Breast epithelium (tissue), 3 donors: ENCODE measurements at regions not wholly inside any gene's neighbourhood (a gene's known extent, or its start where the extent isn't known, plus 50 kb on each side); places are given as distances from the start of the nearest gene placed in this dataset.
"Not testable (repeated sequence)": the region's sequence is repeated elsewhere in the genome, so short reads cannot be mapped to it uniquely, and the experiment has no call there.

Experiments used
- POLR2A ChIP-seq: fragments of 450-650 bp; IDR thresholded peaks from one replicate; pipeline ENCODE4 v1.6.1; 2016; ENCODE audit warnings: antibody characterized with exemption, mild to moderate bottlenecking, moderate library complexity
- TF ChIP-seq, protein P1 (sequence below), 3 donors: fragments of 450-650 bp; IDR thresholded peaks; one replicate each; pipeline ENCODE4 v1.5.1; 2016 to 2017; ENCODE audit warnings: antibody characterized with exemption in 3 of 3, mild to moderate bottlenecking in 3 of 3, moderate library complexity in 3 of 3

DNA sequence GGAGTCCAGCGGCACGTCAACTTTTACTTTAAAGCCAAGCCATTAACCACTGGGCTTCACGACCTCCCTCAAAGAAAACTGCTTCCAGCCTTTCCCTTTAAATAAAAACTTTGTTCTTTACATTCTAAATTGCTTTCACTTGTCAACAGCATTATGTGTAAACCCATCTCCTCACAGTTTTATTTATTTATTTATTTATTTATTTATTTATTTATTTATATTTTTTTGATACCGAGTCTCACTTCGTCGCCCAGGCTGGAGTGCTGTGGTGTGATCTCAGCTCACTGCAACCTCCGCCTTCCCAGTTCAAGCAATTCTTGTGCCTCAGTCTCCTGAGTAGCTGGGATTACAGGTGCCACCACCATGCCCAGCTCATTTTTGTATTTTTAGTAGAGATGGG is 165.7 kb downstream of the NUFIP1 start:
- TF ChIP-seq, protein P1, sequence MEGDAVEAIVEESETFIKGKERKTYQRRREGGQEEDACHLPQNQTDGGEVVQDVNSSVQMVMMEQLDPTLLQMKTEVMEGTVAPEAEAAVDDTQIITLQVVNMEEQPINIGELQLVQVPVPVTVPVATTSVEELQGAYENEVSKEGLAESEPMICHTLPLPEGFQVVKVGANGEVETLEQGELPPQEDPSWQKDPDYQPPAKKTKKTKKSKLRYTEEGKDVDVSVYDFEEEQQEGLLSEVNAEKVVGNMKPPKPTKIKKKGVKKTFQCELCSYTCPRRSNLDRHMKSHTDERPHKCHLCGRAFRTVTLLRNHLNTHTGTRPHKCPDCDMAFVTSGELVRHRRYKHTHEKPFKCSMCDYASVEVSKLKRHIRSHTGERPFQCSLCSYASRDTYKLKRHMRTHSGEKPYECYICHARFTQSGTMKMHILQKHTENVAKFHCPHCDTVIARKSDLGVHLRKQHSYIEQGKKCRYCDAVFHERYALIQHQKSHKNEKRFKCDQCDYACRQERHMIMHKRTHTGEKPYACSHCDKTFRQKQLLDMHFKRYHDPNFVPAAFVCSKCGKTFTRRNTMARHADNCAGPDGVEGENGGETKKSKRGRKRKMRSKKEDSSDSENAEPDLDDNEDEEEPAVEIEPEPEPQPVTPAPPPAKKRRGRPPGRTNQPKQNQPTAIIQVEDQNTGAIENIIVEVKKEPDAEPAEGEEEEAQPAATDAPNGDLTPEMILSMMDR (IDR thresholded peaks at IDR 0.05): not testable (repeated sequence)
- not testable (repeated sequence) for TF ChIP-seq POLR2A
